OCI-LY3 (cell line): ENCODE measurements at regions not wholly inside any gene's neighbourhood (a gene's known extent, or its start where the extent isn't known, plus 50 kb on each side); places are given as distances from the start of the nearest gene placed in this dataset.

ENCODE experiments used
- H2AFZ ChIP-seq: fragments of 200-600, 300-600 bp; shearing (Covaris generic); 2 replicates; pipeline ENCODE4 v1.6.0; 2014; ENCODE audit warnings: antibody characterized with exemption, low read depth, low read length
- H3K27ac ChIP-seq: fragments of 200-600, 300-600 bp; sonication (generic); 2 replicates; pipeline ENCODE4 v1.5.1; 2014; ENCODE audit warnings: mild to moderate bottlenecking, low read length, moderate library complexity, mixed read lengths
- H3K27me3 ChIP-seq: fragments of 200-600, 300-600 bp; sonication (generic); 2 replicates; pipeline ENCODE4 v1.6.1; 2014; ENCODE audit warnings: low read depth, low read length, mixed read lengths
- H3K36me3 ChIP-seq: fragments of 200-600, 300-600 bp; sonication (generic); replicated peaks from 2 replicates; pipeline ENCODE3; 2014; ENCODE audit warnings: low read depth, low read length, mixed read lengths
- H3K4me1 ChIP-seq: fragments of 300-600, 200-600 bp; sonication (generic); 2 replicates; pipeline ENCODE4 v1.6.1; 2014; ENCODE audit warnings: low read length, mixed read lengths
- H3K4me2 ChIP-seq: fragments of 200-600, 300-600 bp; sonication (generic); 2 replicates; pipeline ENCODE4 v1.6.1; 2014; ENCODE audit warnings: low read length, mixed read lengths
- H3K4me3 ChIP-seq: fragments of 300-600, 200-600 bp; sonication (generic); 2 replicates; pipeline ENCODE4 v1.5.1; 2014; ENCODE audit warnings: antibody characterized with exemption, mild to moderate bottlenecking, low read length, moderate library complexity
- H3K79me2 ChIP-seq: fragments of 300-600, 200-600 bp; shearing (Covaris generic); 2 replicates; pipeline ENCODE4 v1.6.1; 2014; ENCODE audit warnings: mild to moderate bottlenecking, low read length, mixed read lengths
- H3K9ac ChIP-seq: fragments of 300-600, 200-600 bp; shearing (Covaris generic); 2 replicates; pipeline ENCODE4 v1.6.0; 2014; ENCODE audit warnings: mild to moderate bottlenecking, low read length, moderate library complexity
- H3K9me3 ChIP-seq: fragments of 200-600, 300-600 bp; shearing (Covaris generic); 2 replicates; pipeline ENCODE4 v1.6.1; 2014; ENCODE audit warnings: low read length, mixed read lengths; ENCODE audit not compliant: insufficient read depth
- H4K20me1 ChIP-seq: fragments of 200-600, 300-600 bp; sonication (generic); 2 replicates; pipeline ENCODE4 v1.6.1; 2016; ENCODE audit warnings: low read length, mixed read lengths; ENCODE audit not compliant: insufficient read depth
- CTCF ChIP-seq: fragments of 200-600, 300-600 bp; sonication (generic); IDR thresholded peaks from 2 replicates; pipeline ENCODE4 v1.5.1; 2014; ENCODE audit warnings: antibody characterized with exemption, low read length, low read depth
- EZH2phosphoT487 ChIP-seq: fragments of 200-600 bp; shearing (Covaris generic); IDR thresholded peaks from 2 replicates; pipeline ENCODE4 v1.6.1; 2018; ENCODE audit warnings: antibody characterized with exemption, mixed run types, low read depth

- Histone ChIP-seq H2AFZ (no peak overlapping the region), H3K4me1 (no peaks in the 10 kb centered on the region), H3K9me3 (peaks cover 6% of the 10 kb centered on the region; the same call in 1 of the 2 replicates), H4K20me1 (no peaks in the 10 kb centered on the region), H3K36me3 (no peaks in the 10 kb centered on the region), H3K27me3 (no peaks in the 10 kb centered on the region), H3K27ac (no peak overlapping the region), H3K79me2 (no peaks in the 10 kb centered on the region), H3K4me3 (no peak overlapping the region), H3K9ac (no peak overlapping the region), H3K4me2 (no peak overlapping the region)
- TF ChIP-seq CTCF (no peak), EZH2phosphoT487 (no peak)
Observed at GRCh38 chr2:123528996-123529707, 495.9 kb upstream of the CNTNAP5 start.

- H3K9ac ChIP-seq: no peak overlapping the region
- H3K4me2 ChIP-seq: no peak overlapping the region
- no peak overlapping the region for H3K27ac ChIP-seq
- no peaks in the 10 kb centered on the region for H3K27me3 ChIP-seq
- no peaks in the 10 kb centered on the region for H3K79me2 ChIP-seq
- TF ChIP-seq CTCF: no peak
- TF ChIP-seq EZH2phosphoT487: no peak
- no peaks in the 10 kb centered on the region for H3K36me3 ChIP-seq
- H3K9me3 ChIP-seq: peaks cover 5% of the 10 kb centered on the region; the same call in 1 of the 2 replicates
- H3K4me3 ChIP-seq: no peak overlapping the region
- H4K20me1 ChIP-seq: no peaks in the 10 kb centered on the region
- H2AFZ ChIP-seq: no peak overlapping the region
- H3K4me1 ChIP-seq: no peaks in the 10 kb centered on the region
Observed at GRCh38 chr2:123530004-123530403, 495.1 kb upstream of the CNTNAP5 start.

- Histone ChIP-seq H3K4me1 (no peaks in the 10 kb centered on the region), H3K4me3 (no peak overlapping the region), H4K20me1 (no peaks in the 10 kb centered on the region), H2AFZ (no peak overlapping the region), H3K27me3 (no peaks in the 10 kb centered on the region), H3K4me2 (no peak overlapping the region), H3K9ac (no peak overlapping the region), H3K79me2 (no peaks in the 10 kb centered on the region), H3K9me3 (no peaks in the 10 kb centered on the region), H3K27ac (no peak overlapping the region), H3K36me3 (no peaks in the 10 kb centered on the region)
- TF ChIP-seq CTCF: no peak
- TF ChIP-seq EZH2phosphoT487: no peak
Observed at GRCh38 chr2:123532126-123532525, 493.0 kb upstream of the CNTNAP5 start.

GRCh38 chr2:123532994-123533393 is 492.1 kb upstream of the CNTNAP5 start:
- H3K36me3 ChIP-seq: no peaks in the 10 kb centered on the region
- H2AFZ ChIP-seq: no peak overlapping the region
- no peak overlapping the region for H3K27ac ChIP-seq
- no peaks in the 10 kb centered on the region for H3K9me3 ChIP-seq
- H3K4me3 ChIP-seq: no peak overlapping the region
- no peak for TF ChIP-seq EZH2phosphoT487
- no peak for TF ChIP-seq CTCF
- H3K4me2 ChIP-seq: no peak overlapping the region
- no peaks in the 10 kb centered on the region for H4K20me1 ChIP-seq
- H3K4me1 ChIP-seq: no peaks in the 10 kb centered on the region
- H3K79me2 ChIP-seq: no peaks in the 10 kb centered on the region
- H3K9ac ChIP-seq: no peak overlapping the region
- H3K27me3 ChIP-seq: no peaks in the 10 kb centered on the region
